ENCODE measurements at regions not wholly inside any gene's neighbourhood (a gene's known extent, or its start where the extent isn't known, plus 50 kb on each side); places are given as distances from the start of the nearest gene placed in this dataset.
"Not testable (repeated sequence)": the region's sequence is repeated elsewhere in the genome, so short reads cannot be mapped to it uniquely, and the experiment has no call there.

DNA sequence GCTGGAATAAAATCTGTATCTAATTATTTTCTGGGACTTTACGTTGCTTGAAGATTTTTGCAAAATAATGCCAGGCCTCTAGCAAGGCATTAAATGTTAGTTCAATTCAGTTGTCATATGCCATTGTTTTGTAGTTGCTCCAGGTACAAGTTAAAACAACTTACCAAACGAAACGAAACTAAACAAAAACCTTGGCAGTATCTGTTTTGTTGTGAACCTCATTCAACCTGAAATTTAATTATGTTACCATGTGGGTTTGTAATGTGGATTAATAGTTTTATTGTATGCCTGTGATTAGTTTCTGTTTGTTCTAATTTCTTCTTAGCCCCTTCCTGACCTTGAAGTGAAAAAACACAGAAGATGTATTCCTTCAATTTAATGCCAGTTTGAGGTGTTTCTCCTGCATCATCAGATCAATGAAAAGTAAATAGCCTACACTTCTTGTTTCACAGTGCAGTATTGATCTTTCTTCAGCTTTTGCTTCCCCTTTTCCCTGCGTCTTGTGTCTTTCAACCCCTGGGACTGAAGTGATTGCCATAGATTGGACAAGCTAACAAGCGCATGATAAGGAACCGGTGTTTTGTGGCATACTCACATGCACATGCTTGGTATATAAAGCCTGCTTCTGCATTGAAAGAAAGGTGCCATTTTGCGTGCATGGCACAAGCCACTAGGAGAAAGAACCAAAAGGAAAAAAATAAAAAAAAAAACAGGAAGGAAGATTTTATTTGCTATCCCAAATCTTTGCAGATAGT lies 699.0 kb upstream of the ARRDC3 start:
- no peak for DNase-seq

DNA sequence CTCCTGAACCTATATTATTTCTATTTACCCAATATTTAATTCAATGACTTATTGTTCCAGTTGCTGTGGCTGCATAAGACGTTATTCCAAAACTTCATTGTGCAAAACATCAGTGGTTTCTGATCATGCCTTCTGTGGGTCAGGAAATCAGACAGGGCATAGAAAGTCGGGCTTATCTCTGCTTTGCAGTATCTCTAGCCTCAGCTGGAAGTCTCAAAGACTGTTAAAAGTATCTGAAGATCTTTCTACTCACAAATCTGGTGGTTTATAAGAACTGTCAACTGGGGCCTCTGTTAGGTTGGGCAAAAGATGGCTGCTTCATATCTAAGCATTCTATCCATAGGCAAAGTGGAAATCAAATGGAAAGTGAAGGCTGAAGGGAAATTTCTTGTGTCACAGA lies 687.7 kb upstream of the ARRDC3 start:
- peak; percentile 4 for DNase-seq

DNA sequence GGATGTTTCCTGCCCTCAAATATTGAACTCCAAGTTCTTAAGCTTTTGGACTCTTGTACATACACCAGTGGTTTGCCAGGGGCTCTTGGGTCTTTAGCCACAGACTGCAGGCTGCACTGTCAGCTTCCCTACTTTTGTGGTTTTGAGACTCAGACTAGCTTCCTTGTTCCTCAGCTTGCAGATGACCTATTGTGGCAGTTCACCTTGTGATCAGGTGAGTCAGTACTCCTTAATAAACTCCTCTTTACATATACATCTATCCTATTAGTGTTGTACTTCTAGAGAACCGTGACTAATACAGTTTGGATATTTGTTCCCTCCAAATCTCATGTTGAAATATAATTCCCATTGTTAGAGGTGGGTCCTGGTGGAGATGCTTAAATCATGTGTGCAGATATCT lies 681.9 kb upstream of the ARRDC3 start:
- no peak for DNase-seq

DNA sequence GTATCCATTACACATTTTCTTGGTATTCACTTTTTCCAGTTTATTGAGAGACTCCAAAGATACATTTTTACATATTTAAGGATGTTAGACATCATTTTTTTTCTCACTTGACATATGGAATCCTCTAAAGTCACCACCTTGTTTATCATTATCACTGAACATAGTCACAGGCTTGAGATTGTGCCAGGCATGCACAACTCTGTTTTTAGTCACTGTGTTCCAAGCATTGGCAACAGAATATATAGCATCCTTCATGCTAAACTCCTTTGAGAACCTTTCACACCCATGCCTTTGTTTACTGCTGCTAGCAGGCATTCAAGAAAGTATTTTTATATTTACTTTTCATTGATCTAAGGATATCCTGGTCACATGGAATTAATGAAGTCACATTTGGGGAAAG lies 668.6 kb upstream of the ARRDC3 start:
- DNase-seq = no peak

DNA sequence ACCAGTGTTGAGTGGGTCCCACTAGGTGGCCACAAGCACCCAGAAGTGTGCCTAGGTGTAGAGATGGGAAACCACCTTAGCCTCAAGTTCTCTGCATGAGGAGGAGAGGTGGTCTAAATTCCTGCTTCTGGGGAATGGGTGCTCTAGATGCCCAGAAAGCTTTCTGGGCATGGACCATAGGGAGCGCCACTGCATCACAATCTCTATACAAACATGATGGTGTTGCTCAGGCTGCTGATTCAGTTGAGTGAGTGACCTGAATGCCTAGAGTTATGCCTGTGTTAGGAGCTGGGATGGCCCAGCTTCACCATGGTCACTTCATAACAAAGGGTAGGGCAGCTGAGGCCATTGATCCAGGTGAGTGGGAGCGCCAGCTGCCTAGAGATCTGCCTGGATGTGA lies 667.9 kb upstream of the ARRDC3 start:
- no peak for DNase-seq

DNA sequence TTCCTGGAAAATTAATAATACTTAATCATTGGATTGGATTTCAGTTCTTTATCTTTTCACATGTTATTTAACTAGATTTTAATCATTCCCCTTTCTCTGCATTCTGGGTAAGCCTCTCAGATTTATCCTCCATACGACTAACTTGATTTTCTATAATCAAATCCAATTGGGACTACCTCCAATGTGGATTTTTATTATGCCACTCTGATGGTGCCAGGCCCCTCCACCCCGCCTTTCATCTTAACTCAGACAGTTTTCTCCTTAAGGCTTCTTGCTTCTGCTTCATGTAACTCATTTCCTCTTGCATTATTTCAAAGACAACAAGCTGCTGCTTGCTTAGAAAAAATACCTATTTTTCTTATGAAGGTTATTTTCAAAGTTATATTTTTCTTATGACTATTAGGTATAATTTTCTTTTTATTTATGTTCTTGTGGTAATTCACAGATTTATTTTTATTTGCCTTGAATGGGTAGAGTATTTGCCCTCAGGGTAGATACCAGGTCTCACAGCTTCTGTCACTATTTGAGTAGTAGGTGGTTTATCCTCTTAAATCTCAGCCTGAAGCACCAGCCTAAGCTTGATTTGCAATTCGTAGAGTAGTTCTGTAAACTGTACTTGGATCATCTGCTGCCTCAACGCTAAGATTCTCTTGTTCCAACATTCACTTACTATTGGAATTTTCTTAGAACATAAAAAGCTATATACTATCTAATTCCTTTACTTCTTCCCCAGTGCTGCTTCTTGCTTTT lies 659.0 kb upstream of the ARRDC3 start:
- DNase-seq = no peak

DNA sequence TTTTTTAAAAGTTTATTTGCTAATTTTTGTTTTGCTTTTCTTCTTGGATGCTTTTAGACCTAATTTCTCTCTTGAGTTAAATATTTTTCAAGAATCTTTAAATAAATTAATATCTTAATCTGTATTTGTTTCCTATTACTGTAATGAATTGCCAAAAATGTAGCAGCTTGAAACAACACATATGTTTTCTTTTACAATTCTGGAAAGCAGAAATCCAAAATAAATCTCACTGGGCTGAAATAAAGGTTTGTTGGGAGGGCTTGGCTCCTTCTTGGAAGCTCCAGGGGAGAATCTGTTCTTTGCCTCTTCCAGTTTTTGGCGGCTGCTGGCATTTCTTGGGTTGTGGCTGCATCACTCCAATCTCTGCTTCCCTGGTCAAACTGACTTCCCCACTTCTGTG lies 658.1 kb upstream of the ARRDC3 start:
- no peak for DNase-seq

DNA sequence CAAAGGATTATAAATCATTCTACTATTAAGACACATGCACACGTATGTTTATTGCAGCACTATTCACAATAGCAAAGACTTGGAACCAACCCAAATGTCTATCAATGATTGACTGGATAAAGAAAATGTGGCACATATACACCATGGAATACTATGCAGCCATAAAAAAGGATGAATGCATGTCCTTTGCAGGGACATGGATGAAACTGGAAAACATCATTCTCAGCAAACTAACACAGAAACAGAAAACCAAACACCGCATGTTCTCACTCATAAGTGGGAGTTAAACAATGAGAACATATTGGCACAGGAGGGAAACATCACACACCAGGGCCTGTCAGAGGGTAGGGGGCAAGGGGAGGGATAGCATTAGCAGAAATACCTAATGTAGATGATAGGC lies 646.7 kb upstream of the ARRDC3 start:
- not testable (repeated sequence) for DNase-seq

DNA sequence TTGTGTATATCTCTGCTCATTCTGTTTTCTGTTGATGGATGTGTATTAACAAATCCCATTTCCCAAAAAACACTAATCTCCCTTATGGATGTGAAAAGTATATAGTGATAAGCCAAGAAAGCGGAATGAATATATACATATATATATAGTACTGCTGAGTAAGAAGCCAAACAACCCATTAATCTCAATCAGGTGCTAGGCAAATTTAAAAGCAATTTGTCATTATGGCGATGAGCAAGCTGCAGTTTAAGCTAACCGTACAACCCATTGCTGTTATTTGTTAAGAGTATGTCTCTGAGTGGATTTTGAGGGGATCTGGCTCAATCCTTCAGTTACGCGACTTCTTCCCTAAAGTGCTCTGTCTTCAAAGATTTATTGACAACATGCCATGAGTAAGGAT lies 640.4 kb upstream of the ARRDC3 start:
- DNase-seq = no peak

DNA sequence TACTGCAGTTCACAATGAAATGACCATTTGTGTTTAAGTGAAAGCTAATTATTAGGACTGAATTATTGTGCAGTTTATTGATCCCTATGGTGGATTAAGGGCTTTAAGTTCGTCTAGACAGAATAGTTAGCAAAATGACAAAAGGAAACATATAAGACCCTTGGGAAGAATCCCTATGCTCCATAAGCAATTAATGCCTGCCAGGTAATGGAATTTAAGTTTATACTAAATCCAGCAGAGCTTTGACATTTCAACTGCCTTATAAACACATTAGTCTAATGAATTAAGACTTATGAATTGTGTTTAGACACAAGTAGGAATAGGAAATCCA lies 640.0 kb upstream of the ARRDC3 start:
- DNase-seq = no peak

DNA sequence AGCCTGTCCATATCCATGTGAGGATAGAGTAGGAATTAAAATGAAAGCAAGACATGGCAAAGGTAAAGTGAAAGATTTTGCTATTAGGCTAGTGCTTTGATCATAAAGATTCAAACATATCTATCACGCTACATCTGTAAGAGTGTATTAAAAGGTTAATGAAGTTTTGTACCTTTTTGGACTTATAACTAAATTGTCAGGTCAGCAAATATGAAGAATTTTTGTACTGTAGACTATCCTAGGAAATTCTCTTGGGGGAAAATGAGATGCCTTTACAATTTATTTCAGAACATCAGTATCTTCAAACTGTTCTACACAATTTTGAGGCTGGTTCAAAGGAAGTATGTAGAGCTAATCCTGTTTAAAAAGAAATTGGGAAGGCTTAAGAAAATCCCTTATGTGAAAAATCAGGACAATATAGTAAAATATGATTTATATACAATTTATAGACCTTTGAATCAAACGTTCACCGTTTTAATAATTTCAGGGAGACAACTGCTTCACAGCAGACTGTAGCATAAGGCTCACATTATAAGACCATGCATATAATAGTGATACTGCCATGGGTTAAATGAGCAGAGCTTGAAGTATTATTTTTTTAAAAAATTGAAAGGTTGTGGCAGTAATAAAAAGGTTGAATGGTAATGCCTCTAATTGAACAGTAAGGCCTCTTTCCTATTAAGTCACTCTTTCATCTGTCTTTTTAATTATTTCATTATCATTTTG lies 639.5 kb upstream of the ARRDC3 start:
- DNase-seq = no peak

DNA sequence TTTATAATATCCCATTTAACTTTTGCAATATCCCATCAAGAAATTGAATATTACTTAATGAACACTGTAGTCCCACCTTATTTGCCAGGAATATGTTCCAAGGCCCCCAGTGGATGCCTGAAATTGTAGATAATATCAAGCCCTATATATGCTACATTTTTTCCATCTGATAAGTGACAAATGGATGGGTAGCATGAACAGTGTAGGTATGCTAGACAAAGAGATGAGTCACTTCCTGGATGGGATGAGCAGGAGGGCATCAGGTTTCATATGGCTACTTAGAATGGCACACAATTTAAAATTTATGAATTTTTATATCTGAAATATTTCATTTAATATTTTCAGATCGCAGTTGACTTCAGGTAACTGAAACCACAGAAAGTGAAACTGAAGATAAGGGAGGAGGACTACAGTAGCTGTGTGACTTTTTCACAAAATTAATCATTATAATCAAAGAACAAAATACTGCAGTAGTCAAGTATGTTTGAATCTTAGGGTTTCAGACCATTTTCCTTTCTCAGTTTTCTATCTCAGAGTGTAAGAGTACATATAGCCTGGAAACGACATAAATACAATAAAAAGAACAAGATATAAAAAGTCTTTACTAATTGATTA lies 636.4 kb upstream of the ARRDC3 start:
- no peak for DNase-seq

DNA sequence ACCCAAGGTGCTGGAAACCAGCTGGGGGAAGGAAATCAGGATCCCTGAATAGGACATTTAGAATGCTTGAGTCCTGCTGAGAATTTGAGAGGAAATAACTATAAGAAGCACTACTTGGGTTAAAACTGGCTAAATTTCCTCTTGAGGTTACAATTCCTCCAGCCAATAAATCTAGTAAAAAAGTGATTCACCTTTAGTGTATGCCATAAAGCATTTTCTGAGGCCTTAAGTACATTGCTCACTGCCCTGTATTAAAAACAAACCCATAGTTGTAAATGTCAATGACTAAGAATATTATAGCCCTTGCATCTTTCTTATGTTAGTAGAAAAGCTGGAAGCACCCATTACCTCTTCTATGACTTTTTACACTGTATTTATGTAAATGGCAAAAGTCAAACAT lies 634.7 kb upstream of the ARRDC3 start:
- DNase-seq = no peak

DNA sequence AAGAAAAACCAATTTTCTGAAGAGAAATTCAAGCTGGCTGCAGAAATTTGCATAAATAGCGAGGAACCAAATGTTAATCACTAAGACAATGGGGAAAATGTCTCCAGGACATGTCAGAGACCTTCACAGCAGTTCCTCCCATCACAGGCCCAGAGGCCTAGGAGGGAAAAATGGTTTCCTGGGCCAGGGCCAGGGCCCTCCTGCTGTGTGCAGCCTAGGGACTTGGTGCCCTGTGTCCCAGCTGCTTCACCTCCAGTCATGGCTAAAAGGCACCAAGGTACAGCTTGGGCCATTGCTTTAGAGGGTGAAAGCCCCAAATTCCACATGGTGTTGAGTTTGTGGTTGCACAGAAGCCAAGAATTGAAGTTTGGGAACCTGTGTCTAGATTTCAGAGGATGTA lies 628.7 kb upstream of the ARRDC3 start:
- not testable (repeated sequence) for DNase-seq

DNA sequence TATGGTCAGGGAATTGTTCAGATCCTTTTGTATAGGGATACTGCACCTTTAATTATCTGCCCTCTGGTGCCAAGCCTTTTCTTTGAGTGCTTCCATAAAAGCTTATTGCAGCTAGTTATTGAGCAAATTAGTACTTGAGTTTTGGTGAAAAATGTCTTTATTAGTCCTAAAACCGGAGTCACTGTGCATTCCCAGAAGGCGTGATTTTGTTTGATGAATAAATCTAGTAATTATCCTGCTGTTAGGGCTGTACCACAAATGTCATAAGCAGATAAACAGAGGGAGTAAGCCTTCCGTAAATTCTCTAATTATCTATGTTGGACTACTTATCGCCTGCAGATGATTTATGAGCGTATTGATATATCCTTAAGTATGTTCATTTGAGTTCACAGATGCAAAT lies 620.7 kb upstream of the ARRDC3 start:
- no peak for DNase-seq

DNA sequence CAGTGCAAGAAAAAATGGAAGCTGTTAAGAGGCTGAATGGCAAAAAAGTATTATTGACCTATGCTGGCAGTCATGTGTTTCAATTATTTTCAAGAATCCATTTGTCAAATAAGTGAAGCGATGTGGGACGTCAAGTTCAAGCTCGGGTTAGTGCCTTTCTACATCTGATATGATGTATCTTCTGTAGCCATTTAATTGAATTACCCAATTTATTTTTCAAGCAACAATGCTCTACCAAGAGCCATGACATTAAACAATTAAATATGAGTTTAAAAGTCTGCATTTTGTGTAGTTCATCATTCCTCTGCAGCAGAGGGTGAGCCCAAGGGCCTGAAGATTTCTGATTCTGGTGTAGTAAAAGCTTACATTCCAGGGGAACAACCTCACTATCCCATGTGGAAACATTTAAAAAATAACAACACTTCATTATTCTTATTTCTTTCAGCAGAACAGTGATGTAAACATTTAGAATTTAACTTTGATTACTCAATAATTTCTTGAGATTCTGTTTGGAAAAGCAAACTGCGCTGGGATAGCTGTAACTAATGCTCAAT lies 619.7 kb upstream of the ARRDC3 start:
- no peak for DNase-seq

DNA sequence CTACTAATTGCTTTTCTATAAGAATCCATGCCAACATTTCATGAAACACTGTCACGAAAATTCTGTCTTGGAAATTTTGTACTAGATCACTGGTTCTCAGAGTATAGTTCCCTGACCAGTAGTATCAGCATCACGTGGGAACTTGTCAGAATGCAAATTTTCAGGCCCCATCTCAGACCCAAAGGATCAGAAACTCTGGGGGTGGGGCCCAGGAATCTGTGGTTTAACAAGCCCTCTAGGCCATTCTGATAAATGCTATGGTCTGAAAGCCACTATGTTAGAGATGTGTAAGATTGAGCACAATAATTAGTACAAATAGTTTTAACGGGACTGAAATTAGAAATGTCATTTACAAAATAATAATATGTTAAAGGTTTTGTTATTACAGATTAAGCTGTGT lies 615.7 kb upstream of the ARRDC3 start:
- DNase-seq = no peak

DNA sequence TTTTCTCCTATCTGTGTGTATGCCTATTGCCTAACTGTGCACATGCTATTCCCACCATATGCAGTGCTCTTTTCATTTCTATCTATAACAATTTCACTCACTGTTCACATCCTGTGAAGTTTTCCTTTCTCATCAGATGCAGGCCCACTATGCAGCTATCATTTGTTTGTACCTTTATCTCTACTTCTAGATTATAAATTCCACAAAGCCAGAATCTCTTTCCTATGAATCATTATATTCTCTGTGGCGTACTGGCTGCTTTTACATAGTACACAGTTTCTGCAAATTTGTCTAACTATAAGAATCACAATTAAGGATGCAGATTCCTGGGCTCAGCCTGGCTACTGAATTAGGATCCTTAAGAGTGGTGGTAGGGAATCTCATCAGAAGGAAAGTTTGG lies 600.8 kb upstream of the ARRDC3 start:
- DNase-seq = no peak

DNA sequence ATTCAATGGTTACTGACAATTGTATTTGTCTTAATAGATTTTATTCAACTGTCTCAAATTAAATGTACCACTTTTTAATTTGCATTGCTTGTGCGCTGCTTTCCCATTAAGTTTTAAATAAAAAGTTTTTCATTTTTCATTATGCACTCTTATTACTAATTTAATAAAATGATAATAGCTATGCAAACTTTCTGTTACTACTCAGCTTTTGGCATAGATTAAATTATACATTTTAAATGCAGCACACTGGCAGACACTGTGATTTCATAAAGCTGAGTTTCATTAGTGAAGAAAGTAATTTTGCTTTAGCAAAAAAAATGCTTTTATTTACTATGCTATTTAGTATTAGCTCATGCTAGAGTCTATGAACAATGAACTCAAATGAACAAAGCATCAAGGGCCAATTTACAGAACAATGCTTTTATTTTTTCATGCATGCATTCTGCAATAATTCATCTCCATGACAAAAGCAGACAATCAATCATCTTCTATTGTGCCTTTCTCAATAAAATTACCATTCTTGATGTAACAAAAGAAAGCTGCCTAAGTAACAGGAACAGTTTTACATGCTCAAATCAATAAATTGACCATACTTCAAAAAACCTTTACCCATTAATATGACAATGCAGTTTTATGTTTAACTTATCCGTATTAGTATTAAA lies 595.2 kb upstream of the ARRDC3 start:
- DNase-seq = no peak

DNA sequence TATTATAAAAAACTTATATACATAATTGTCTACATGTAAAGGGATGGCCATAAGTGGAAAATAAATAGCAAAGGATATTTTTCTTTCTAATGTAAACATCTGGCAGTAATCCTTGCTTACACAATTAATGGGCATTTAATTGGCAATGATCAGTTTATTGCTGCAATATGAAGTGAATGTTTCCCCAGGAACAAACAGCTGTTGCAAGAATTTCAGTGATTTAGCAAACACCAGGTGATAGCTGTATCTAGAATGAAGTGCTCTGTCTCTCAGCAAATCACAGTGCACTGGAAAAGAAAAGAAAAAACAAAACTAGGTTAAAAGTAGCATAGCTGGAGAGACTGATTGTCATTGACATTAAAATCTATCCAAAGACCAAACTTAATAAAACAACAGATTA lies 594.5 kb upstream of the ARRDC3 start:
- no peak for DNase-seq

DNA sequence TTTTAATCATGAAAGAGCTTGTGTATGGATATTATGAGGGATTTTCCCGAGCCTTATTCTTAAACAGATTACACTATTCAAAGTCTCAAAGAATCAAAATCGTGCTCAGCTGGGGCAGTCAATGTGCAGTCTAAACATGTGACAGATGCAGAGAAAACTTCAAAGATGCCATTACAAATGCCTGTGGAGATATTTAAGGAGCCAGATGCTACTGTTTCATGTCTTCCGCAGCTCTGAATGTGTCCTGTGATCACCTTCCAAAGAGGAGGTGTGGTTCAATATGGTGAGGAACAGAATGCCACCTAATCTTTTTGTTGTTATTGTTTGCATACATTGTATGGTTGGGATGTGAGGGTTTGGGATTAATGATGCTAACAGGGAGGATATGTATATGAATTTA lies 593.3 kb upstream of the ARRDC3 start:
- DNase-seq = no peak

DNA sequence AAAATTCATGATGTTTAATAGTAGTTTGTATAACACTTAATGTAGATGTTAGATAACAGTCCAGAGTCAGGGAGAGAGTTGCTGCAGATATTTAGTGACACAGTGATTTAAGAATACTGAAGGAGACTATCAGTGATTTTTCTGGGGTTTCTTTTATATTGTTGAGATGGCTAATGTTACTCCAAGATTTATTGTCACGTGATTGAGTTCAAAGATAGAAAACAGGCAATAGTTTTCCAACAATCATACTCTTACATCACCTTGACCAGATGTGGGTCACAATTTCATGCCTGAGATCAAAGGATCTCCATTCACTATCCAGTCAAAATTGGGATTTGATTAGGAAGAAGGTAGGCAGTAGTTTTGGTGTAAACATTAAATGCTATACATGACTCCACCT lies 580.0 kb upstream of the ARRDC3 start:
- no peak for DNase-seq

DNA sequence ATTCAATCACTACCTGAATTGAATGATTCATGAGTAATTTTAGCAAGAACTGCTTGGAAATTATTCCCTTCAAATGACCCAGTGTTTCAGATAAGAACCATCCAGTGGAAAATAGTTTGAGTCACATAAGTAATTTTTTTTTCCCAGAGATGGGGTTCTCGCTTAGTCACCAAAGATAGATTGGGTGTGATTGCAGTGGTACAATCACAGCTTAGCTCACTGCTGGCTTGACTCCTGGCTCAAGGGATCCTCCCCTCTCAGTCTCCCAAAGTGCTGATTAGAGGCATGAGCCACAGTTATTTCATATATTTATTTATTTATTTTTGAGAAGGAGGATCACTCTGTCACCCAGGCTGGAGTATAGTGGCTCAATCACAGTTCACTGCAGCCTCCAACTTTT lies 574.5 kb upstream of the ARRDC3 start:
- no peak for DNase-seq
